Fibroblast of skin of left quadriceps (primary cell): ENCODE measurements at regions not wholly inside any gene's neighbourhood (a gene's known extent, or its start where the extent isn't known, plus 50 kb on each side); places are given as distances from the start of the nearest gene placed in this dataset.

Experiments used
- DNase-seq, 2 experiments: peaks; one replicate each; pipeline ENCODE4 v3.0.0-alpha.2; 2013; ENCODE audit warnings: low read depth in 2 of 2

- peak; percentile 90 to 91 for DNase-seq
These were observed 99.0 kb upstream of the WLS start for GRCh38 chr1:68331117-68331865.

GRCh38 chr1:68330391-68330790 lies 98.1 kb upstream of the WLS start:
- no peak for DNase-seq

- no peak for DNase-seq
These were observed 96.9 kb upstream of the WLS start for GRCh38 chr1:68329096-68329835.

GRCh38 chr1:68328490-68328889 lies 96.2 kb upstream of the WLS start:
- DNase-seq = no peak

GRCh38 chr1:68327414-68327813 lies 95.1 kb upstream of the WLS start:
- no peak for DNase-seq

- no peak for DNase-seq
These were observed 94.2 kb upstream of the WLS start for GRCh38 chr1:68326481-68326880.

GRCh38 chr1:68324316-68324715 lies 92.0 kb upstream of the WLS start:
- DNase-seq = no peak

GRCh38 chr1:68322837-68323687 lies 90.7 kb upstream of the WLS start:
- DNase-seq = no peak

- no peak for DNase-seq
These were observed 89.8 kb upstream of the WLS start for GRCh38 chr1:68322096-68322495.

- no peak for DNase-seq
These were observed 88.9 kb upstream of the WLS start for GRCh38 chr1:68321084-68321685.

- DNase-seq = no peak
These were observed 88.0 kb upstream of the WLS start for GRCh38 chr1:68320349-68320748.

- no peak for DNase-seq
These were observed 87.6 kb upstream of the WLS start for GRCh38 chr1:68319907-68320306.

GRCh38 chr1:68317543-68317942 lies 85.2 kb upstream of the WLS start:
- no peak for DNase-seq

- no peak for DNase-seq
These were observed 81.9 kb upstream of the WLS start for GRCh38 chr1:68314151-68314780.

- no peak for DNase-seq
These were observed 81.4 kb upstream of the WLS start for GRCh38 chr1:68313735-68314134.

- no peak for DNase-seq
These were observed 75.7 kb upstream of the WLS start for GRCh38 chr1:68308034-68308433.

- DNase-seq = no peak
These were observed 75.1 kb upstream of the WLS start for GRCh38 chr1:68307378-68307787.

- peak in 1 of 2 experiments; percentile 9 for DNase-seq
These were observed 69.2 kb upstream of the WLS start for GRCh38 chr1:68301471-68302001.

- DNase-seq = no peak
These were observed 62.2 kb upstream of the WLS start for GRCh38 chr1:68294367-68295066.

GRCh38 chr1:68293609-68294366 lies 61.5 kb upstream of the WLS start:
- DNase-seq = peak; percentile 78 to 79
